Effector memory CD8-positive, alpha-beta T cell (primary cell): ENCODE measurements at regions not wholly inside any gene's neighbourhood (a gene's known extent, or its start where the extent isn't known, plus 50 kb on each side); places are given as distances from the start of the nearest gene placed in this dataset.

Source experiments
- ATAC-seq: fragments of 150-1000 bp; cut with Tn5 transposase; replicated peaks from 2 replicates; pipeline ENCODE4 v1.10.0; 2021; ENCODE audit warnings: mild to moderate bottlenecking, moderate library complexity
- DNase-seq, 3 experiments: peaks; one replicate each; pipeline ENCODE4 v3.0.0; 2021
- H3K27ac Mint-ChIP-seq, 2 donors: one replicate each; pipeline ENCODE4 v1.8.0; 2022; ENCODE audit warnings: mild to moderate bottlenecking in 2 of 2, mixed read lengths in 2 of 2, moderate library complexity in 2 of 2
- H3K27me3 Mint-ChIP-seq, 2 donors: one replicate each; pipeline ENCODE4 v1.8.0; 2022; ENCODE audit warnings: mixed read lengths in 2 of 2
- H3K36me3 Mint-ChIP-seq: one replicate; pipeline ENCODE4 v1.8.0; 2022; ENCODE audit warnings: mild to moderate bottlenecking, moderate library complexity, mixed read lengths; ENCODE audit not compliant: insufficient read depth
- H3K4me1 Mint-ChIP-seq, 2 donors: one replicate each; pipeline ENCODE4 v1.8.0; 2022; ENCODE audit warnings: low read depth in 2 of 2, mixed read lengths in 2 of 2
- H3K4me3 Mint-ChIP-seq, 2 donors: one replicate each; pipeline ENCODE4 v1.8.0; 2022; ENCODE audit warnings: mild to moderate bottlenecking in 2 of 2, mixed read lengths in 2 of 2, moderate library complexity in 2 of 2
- H3K9me3 Mint-ChIP-seq, 2 donors: one replicate each; pipeline ENCODE4 v1.8.0; 2022; ENCODE audit warnings: mixed read lengths in 2 of 2

GRCh38 chr10:4256971-4257370 lies 472.0 kb upstream of the KLF6 start:
- DNase-seq, result no peak
- H3K27ac Mint-ChIP-seq, result no peak overlapping the region
- ATAC-seq, result no peak
- peaks cover 0 to 6% of the 10 kb centered on the region in 2 donors for H3K9me3 Mint-ChIP-seq
- H3K4me1 Mint-ChIP-seq, result peaks cover 0 to 2% of the 10 kb centered on the region in 2 donors
- peaks cover 2% of the 10 kb centered on the region for H3K36me3 Mint-ChIP-seq
- H3K4me3 Mint-ChIP-seq, result no peak overlapping the region
- peaks cover 0 to 5% of the 10 kb centered on the region in 2 donors for H3K27me3 Mint-ChIP-seq

- Mint-ChIP-seq H3K36me3 (no peaks in the 10 kb centered on the region), H3K4me1 (peaks cover 0 to 2% of the 10 kb centered on the region in 2 donors), H3K4me3 (no peak overlapping the region), H3K27ac (no peak overlapping the region), H3K27me3 (peaks cover 0 to 5% of the 10 kb centered on the region in 2 donors), H3K9me3 (peaks cover 0 to 6% of the 10 kb centered on the region in 2 donors)
- DNase-seq (no peak), ATAC-seq (no peak)
Observed at GRCh38 chr10:4255751-4256150, 470.7 kb upstream of the KLF6 start.

DNA sequence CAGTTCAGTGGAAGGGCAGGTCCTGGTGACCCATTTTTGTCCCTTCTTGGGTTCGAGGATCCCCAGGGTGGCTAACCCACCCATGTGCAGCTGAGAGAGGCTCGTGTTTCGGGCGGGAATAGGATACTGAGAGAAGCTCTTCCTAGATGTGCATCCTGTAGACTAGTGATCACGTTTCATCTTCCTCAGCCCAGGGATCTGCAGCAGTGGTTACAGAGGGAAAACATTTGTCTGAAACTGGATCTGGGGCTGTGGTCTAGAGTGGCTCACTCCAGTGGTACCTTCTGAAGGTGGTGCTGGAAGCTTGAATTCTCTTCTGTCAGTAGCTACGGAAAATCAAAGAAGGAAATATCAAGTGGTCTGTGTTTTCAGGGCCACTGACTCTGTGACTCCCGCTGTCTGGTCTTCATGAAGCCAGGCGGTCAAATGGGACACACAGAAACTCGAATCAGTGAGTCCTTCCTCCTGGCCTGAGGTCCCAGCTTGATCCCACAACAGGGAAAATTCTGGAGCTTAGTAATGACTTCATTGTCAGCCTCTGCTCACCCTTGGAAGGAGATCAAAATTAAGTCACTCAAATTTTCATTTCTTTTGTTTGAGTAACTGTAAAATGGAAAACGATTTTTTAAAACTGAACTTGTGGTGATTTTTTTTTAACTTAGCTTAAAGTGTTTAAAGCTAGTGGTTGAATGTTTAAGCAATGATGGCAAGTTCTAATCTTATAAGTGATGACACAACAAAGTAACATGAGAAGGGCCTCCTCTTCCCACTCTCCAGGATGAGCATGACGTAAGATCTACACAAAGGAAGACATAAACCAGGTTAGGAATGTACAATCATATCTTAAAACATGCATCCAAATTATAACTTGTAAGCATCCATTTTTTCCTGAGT lies 469.3 kb upstream of the KLF6 start:
- Mint-ChIP-seq H3K4me1 (peaks cover 0 to 2% of the 10 kb centered on the region in 2 donors), H3K27ac (no peak overlapping the region), H3K36me3 (no peaks in the 10 kb centered on the region), H3K4me3 (no peak overlapping the region), H3K9me3 (peaks cover 0 to 6% of the 10 kb centered on the region in 2 donors), H3K27me3 (peaks cover 0 to 5% of the 10 kb centered on the region in 2 donors)
- no peak for ATAC-seq
- no peak for DNase-seq

GRCh38 chr10:4252701-4253100 lies 467.7 kb upstream of the KLF6 start:
- peaks cover 0 to 5% of the 10 kb centered on the region in 2 donors for H3K27me3 Mint-ChIP-seq
- ATAC-seq (no peak), DNase-seq (no peak)
- peaks cover 0 to 6% of the 10 kb centered on the region in 2 donors for H3K9me3 Mint-ChIP-seq
- no peak overlapping the region for H3K27ac Mint-ChIP-seq
- H3K4me1 Mint-ChIP-seq, result peaks cover 0 to 2% of the 10 kb centered on the region in 2 donors
- H3K36me3 Mint-ChIP-seq, result no peaks in the 10 kb centered on the region
- no peak overlapping the region for H3K4me3 Mint-ChIP-seq

DNA sequence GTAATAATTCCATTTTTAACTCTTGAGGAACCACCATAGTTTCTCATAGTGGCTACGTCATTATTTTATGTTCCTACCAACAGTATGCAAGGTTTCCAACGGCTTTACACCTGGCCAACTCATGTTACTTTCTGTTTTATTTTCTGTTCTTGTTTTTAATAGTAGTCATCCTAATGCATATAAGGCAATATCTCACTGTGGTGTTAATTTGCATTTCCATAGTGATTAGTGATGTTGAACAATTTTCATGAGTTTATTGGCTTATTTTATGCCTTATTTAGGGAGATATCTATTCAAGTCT lies 465.5 kb upstream of the KLF6 start:
- Mint-ChIP-seq H3K4me1 (peaks cover 10% of the 10 kb centered on the region in 2 donors), H3K36me3 (no peaks in the 10 kb centered on the region), H3K27ac (no peak overlapping the region), H3K4me3 (no peak overlapping the region), H3K27me3 (peaks cover 0 to 4% of the 10 kb centered on the region in 2 donors), H3K9me3 (no peaks in the 10 kb centered on the region)
- DNase-seq (no peak), ATAC-seq (peak; percentile 72)

DNA sequence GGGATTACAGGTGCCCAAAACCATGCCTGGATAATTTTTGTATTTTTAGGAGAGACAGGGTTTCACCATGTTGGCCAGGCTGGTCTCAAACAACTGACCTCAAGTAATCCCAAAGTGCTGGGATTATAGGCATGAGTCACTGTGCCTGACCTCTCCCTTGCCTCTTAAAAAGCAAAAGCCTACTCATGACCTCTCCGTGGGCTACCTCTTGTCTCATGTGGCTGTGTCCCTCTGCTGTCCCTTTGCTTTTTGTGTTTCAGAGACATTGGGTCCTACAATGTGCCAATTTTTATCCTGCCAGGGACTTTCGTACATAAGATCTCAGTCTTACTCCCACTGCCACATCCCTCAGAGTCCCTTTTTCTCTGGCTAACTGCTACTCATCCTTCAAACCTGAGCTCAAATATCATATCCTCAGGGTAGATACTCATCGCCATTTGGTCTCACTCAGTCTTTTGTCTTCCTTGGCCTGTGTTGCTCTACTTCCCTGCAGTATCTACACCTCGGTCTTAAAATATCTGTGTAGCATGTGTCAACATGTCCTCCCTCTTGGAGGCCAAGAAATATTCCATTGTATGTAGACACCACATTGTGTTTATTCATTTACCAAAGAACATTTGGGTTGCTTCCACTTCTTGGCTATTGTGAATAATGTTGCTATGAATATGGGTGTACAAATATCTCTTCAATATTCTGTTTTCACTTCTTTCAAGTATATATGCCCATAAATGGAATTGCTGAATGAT lies 465.0 kb upstream of the KLF6 start:
- Mint-ChIP-seq H3K36me3 (no peaks in the 10 kb centered on the region), H3K27me3 (no peaks in the 10 kb centered on the region), H3K9me3 (no peaks in the 10 kb centered on the region), H3K4me3 (no peak overlapping the region), H3K4me1 (peaks cover 10% of the 10 kb centered on the region in 2 donors), H3K27ac (no peak overlapping the region)
- ATAC-seq, result no peak
- no peak for DNase-seq

DNA sequence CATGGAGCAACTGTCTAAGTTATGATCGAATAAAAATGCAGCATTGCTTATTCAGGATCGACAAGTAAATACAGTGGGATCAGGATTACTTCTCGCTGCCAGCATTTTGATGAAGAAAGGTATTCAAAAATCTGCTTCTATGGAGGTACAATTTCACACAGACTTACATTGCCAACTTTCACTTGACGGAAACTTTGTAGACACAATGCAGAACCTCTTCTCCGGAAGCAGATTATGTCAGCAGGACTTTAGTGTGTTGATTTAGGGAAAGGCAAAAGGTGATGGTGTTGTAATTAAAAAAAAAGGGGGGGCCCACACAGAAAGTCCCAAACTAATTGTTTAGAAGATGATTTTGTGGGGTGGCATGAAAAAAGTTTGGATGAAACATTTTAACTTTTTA lies 462.4 kb upstream of the KLF6 start:
- no peak for DNase-seq
- Mint-ChIP-seq H3K9me3 (no peaks in the 10 kb centered on the region), H3K4me3 (no peak overlapping the region), H3K4me1 (peaks cover 12 to 14% of the 10 kb centered on the region in 2 donors), H3K36me3 (no peaks in the 10 kb centered on the region), H3K27ac (peak overlapping the region; percentile 42 to 65), H3K27me3 (no peaks in the 10 kb centered on the region)
- ATAC-seq, result no peak

DNA sequence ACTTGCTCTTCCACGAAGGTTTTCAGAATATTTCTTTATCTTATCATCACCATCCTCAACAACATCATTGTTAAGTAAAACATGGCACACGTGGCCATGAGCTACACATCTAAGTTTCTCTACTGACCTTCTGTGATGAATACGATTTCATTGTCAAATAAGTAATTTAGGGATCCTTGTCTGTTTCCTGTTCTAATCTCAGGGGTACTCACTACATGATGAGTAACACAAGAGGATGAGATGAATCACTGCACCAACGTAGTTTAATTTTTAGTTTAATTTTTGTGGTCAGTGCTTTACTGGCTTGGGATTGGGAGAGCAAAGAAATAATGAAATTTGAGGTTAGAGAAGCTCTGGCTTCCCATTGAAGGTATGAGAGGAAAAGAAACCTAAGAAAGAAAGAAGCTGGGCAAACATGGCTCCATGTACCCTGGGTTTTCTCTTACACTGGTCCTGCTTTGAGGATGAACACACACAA lies 461.9 kb upstream of the KLF6 start:
- peak overlapping the region; percentile 56 to 63 for H3K4me3 Mint-ChIP-seq
- ATAC-seq (no peak), DNase-seq (no peak)
- peak overlapping the region; percentile 42 to 65 for H3K27ac Mint-ChIP-seq
- peaks cover 14 to 19% of the 10 kb centered on the region in 2 donors for H3K4me1 Mint-ChIP-seq
- H3K36me3 Mint-ChIP-seq, result no peaks in the 10 kb centered on the region
- H3K27me3 Mint-ChIP-seq, result no peaks in the 10 kb centered on the region
- H3K9me3 Mint-ChIP-seq, result no peaks in the 10 kb centered on the region

DNA sequence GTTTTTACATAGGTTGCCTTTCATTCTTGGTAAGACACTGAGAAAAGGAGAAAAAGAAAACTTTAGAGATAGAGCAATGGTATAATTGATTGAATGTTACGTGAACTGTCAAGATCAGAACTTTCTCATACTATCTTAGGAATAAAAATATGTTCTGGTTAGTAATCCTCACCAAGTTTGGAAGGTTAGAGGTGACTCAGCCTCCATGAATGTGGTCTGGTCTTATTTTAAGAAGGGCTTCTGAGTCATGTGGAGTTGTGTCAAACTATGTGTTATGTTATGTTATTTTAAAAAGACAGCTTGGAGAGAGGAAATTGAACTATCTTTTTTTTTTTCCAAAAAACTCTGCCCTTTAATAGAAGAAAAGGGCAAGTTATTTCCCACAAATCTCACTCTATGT lies 458.6 kb upstream of the KLF6 start:
- Mint-ChIP-seq H3K27ac (no peak overlapping the region), H3K27me3 (no peaks in the 10 kb centered on the region), H3K4me1 (peaks cover 15 to 21% of the 10 kb centered on the region in 2 donors), H3K36me3 (no peaks in the 10 kb centered on the region), H3K9me3 (no peaks in the 10 kb centered on the region), H3K4me3 (no peak overlapping the region)
- DNase-seq, result no peak
- no peak for ATAC-seq

DNA sequence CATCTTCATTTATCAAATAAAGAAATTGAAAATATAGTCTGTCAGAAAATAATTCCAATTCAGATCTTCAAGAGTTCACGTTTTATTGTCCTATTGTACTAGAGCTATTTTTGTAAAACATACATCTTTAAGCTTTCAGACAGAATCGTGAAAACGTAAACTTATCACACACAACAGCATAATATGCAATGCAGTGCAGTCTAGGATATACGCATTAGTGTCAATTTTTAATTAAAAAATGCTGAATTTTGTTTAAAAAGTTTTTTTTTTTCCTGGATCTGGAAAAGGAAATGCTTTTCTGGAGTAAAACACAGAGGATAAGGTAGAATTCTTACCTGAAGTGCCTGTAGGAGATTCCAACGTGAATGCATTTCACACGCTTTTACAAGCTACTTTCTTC lies 458.2 kb upstream of the KLF6 start:
- Mint-ChIP-seq H3K4me3 (no peak overlapping the region), H3K27ac (no peak overlapping the region), H3K27me3 (no peaks in the 10 kb centered on the region), H3K4me1 (peaks cover 15 to 21% of the 10 kb centered on the region in 2 donors), H3K36me3 (no peaks in the 10 kb centered on the region), H3K9me3 (no peaks in the 10 kb centered on the region)
- ATAC-seq, result no peak
- DNase-seq, result no peak

DNA sequence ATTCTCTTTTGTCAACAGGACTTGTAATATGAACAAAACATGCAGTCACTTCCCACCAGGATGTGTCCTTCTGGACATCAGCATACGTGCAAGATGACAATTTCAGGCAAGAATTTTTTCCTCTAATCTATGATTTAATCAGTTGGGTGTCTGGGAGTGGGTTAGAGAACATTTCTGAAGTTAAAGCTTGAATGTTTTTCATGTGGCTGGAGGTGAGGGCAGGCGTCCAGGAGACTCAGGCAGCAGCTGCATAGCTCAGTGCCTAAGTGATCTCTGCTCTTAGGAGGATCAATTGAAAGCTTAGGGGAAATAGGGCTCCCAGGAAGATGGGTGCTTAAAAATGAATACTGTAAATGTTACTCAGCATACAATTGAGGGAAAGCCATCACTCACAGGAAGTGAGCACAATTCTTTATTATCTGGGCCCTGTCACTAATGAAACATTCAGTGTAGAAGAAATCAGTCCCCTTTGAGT lies 457.6 kb upstream of the KLF6 start:
- DNase-seq, result no peak
- H3K4me3 Mint-ChIP-seq, result no peak overlapping the region

GRCh38 chr10:4241724-4242345 lies 456.8 kb upstream of the KLF6 start:
- H3K27ac Mint-ChIP-seq, result no peak overlapping the region
- no peak for ATAC-seq

More for the DNA sequence above, 457.6 kb upstream of the KLF6 start:
- Mint-ChIP-seq H3K9me3 (no peaks in the 10 kb centered on the region), H3K4me1 (peaks cover 15 to 21% of the 10 kb centered on the region in 2 donors), H3K27ac (no peak overlapping the region), H3K27me3 (no peaks in the 10 kb centered on the region), H3K36me3 (no peaks in the 10 kb centered on the region)
- no peak for ATAC-seq

DNA sequence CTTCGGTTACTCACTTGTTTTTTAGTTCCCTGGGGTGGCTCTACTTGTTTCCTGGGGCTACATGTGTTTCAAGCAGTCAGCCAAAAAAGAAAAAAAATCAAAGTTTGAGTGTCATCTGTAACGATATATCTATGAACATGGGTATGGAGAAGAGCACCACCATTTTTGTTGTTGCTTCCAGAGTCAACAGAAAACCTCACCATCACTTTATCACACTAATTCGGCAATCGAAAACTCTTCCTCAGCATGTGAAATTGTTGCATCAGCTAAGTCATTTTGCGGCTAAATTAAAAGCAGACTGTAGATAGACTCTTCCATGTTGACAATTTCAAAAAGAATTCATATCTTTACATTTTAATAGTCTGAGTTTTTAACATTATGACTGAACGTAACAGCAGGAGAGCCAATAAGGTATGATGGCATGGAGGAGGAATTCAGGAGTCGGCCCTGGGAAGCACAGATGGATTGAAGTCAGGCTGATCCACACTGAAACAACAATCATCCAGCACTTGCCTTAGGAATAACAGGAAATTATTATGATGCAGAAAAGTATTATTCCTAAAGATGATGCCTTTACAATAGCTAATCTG lies 455.7 kb upstream of the KLF6 start:
- H3K27me3 Mint-ChIP-seq, result no peaks in the 10 kb centered on the region
- H3K36me3 Mint-ChIP-seq, result no peaks in the 10 kb centered on the region
- no peak overlapping the region for H3K4me3 Mint-ChIP-seq
- no peak overlapping the region for H3K27ac Mint-ChIP-seq
- ATAC-seq, result no peak
- peaks cover 0 to 7% of the 10 kb centered on the region in 2 donors for H3K9me3 Mint-ChIP-seq
- peaks cover 10 to 17% of the 10 kb centered on the region in 2 donors for H3K4me1 Mint-ChIP-seq
- no peak for DNase-seq

More at GRCh38 chr10:4241724-4242345, 456.8 kb upstream of the KLF6 start:
- Mint-ChIP-seq H3K4me1 (peaks cover 13 to 16% of the 10 kb centered on the region in 2 donors), H3K36me3 (no peaks in the 10 kb centered on the region), H3K9me3 (peaks cover 0 to 5% of the 10 kb centered on the region in 2 donors), H3K4me3 (no peak overlapping the region), H3K27me3 (no peaks in the 10 kb centered on the region)
- DNase-seq, result no peak
